Panc1 (cell line): ENCODE measurements at regions not wholly inside any gene's neighbourhood (a gene's known extent, or its start where the extent isn't known, plus 50 kb on each side); places are given as distances from the start of the nearest gene placed in this dataset.

Source experiments
- ATAC-seq: fragments of 200-7000 bp; cut with Tn5 transposase; 2 replicates; pipeline ENCODE4 v1.9.1; 2020; ENCODE audit warnings: mild to moderate bottlenecking, moderate library complexity
- BruUV-seq: library from RNA; stranded (reverse); fragments of 400-500 nt; replicated peaks from 2 replicates; lab custom pipeline; 2021; lab: Mats Ljungman, UMichigan
- CTCF ChIA-PET: fragments of 300-600 bp; sonication (Branson Sonifier 250); formaldehyde crosslinking; loops from one replicate; lab custom pipeline; 2022; ENCODE audit warnings: antibody characterized with exemption; lab: Charles Lee
- POLR2A ChIA-PET: fragments of 300-600 bp; sonication (Branson Sonifier 250); formaldehyde crosslinking; loops from one replicate; lab custom pipeline; 2022; ENCODE audit warnings: antibody characterized with exemption; lab: Charles Lee
- DNase-seq: peaks from one replicate; pipeline ENCODE4 v3.0.0-alpha.2; 2010; ENCODE audit warnings: low read depth, low spot score
- H3K27ac ChIP-seq: 2 replicates; pipeline ENCODE4 v1.5.1; 2011; ENCODE audit warnings: mild to moderate bottlenecking, low read length, inconsistent platforms
- H3K27me3 ChIP-seq: fragments of 200-500 bp; sonication (Bioruptor generic); 2 replicates; pipeline ENCODE4 v1.6.0; 2014; ENCODE audit warnings: low read length, inconsistent platforms; ENCODE audit not compliant: control insufficient read depth, insufficient read depth
- H3K36me3 ChIP-seq: fragments of 200-500 bp; sonication (Bioruptor generic); 2 replicates; pipeline ENCODE4 v1.5.1; 2014; ENCODE audit warnings: inconsistent platforms, mild to moderate bottlenecking, low read length, moderate library complexity; ENCODE audit not compliant: control insufficient read depth, insufficient read depth
- H3K4me1 ChIP-seq: 2 replicates; pipeline ENCODE4 v1.5.1; 2011; ENCODE audit warnings: inconsistent platforms, mild to moderate bottlenecking, low read length, moderate library complexity; ENCODE audit not compliant: control insufficient read depth, insufficient read depth
- H3K4me3 ChIP-seq, 2 experiments: 2 replicates each; pipeline ENCODE4 v1.5.1; 2011 to 2012; ENCODE audit warnings: low read depth in 2 of 2, low read length in 2 of 2, mild to moderate bottlenecking in 2 of 2, inconsistent platforms in 1 of 2, moderate library complexity in 1 of 2
- H3K9me3 ChIP-seq: fragments of 200-500 bp; sonication (Bioruptor generic); 2 replicates; pipeline ENCODE4 v1.5.1; 2014; ENCODE audit warnings: low read depth, mild to moderate bottlenecking, inconsistent platforms, low read length, moderate library complexity; ENCODE audit not compliant: control insufficient read depth, insufficient read depth
- CTCF ChIP-seq: fragments of 450-650 bp; IDR thresholded peaks from 2 replicates; pipeline ENCODE4 v1.5.1; 2017; ENCODE audit warnings: mild to moderate bottlenecking
- POLR2AphosphoS5 ChIP-seq: IDR thresholded peaks from 2 replicates; pipeline ENCODE4 v1.6.1; 2012; ENCODE audit warnings: mild to moderate bottlenecking, low read depth, low read length, moderate library complexity
- REST ChIP-seq, 2 experiments: IDR thresholded peaks; 2 replicates each; pipeline ENCODE4 v1.6.1; 2011 to 2012; ENCODE audit warnings: low read depth in 2 of 2, control low read depth in 1 of 2, low read length in 1 of 2, mild to moderate bottlenecking in 1 of 2, moderate library complexity in 1 of 2; ENCODE audit not compliant: insufficient read depth in 1 of 2
- SIN3A ChIP-seq: IDR thresholded peaks from 2 replicates; pipeline ENCODE4 v1.6.1; 2012; ENCODE audit warnings: low read depth, mild to moderate bottlenecking, low read length, moderate library complexity, borderline replicate concordance; ENCODE audit not compliant: insufficient read depth
- TCF7L2 ChIP-seq: IDR thresholded peaks from 2 replicates; pipeline ENCODE4 v1.6.1; 2011; ENCODE audit warnings: mild to moderate bottlenecking, low read depth, low read length, inconsistent platforms
- in situ Hi-C: cut with HindIII; loops from 2 replicates; pipeline ENCODE4 v1.10.0; 2016; ENCODE audit warnings: low sequenced_read_pairs, low pct_unique_long_range_greater_than_20kb
- intact Hi-C: fragments of 100-400 bp; cut with micrococcal nuclease; formaldehyde crosslinking; loops from one replicate; pipeline ENCODE4 v1.10.0; 2022; ENCODE audit not compliant: unreplicated experiment

DNA sequence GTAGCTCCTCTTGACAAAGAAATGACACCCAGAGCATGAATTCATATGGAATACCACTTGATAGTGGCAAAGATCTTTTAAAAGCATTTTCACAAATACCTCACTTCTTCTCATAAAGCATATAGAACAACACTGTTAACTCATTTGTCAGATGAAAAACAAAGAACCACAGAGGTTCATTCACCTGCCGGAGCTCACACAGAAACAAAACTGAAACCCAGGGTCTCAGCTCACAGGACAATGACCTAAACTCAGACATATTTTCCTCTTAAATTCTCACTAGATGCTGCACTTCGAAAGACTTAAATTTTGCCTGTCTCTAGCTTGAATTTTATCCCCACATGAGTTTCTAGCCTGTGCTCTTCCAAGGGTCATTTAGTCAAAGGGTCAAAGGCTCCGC is 339.0 kb downstream of the KCNN2 start:
- no peaks in the 10 kb centered on the region for H3K36me3 ChIP-seq
- ATAC-seq (no peak), DNase-seq (no peak)
- ChIA-PET CTCF (no interaction called here), POLR2A (no interaction called here)
- no peaks in the 10 kb centered on the region for H3K27me3 ChIP-seq
- H3K27ac ChIP-seq, result no peak overlapping the region
- TF ChIP-seq POLR2AphosphoS5 (no peak), TCF7L2 (no peak), SIN3A (no peak), REST (IDR thresholded peaks at IDR 0.05; ENCODE audit: insufficient read depth in 1 of 2, low read depth in 2 of 2, low read length in 1 of 2) (no peak), CTCF (no peak)
- no peak overlapping the region for H3K4me3 ChIP-seq
- intact Hi-C loops, result no loop called here
- in situ Hi-C loops, result no loop called here
- no TSS peak for BruUV-seq
- no peaks in the 10 kb centered on the region for H3K4me1 ChIP-seq
- no peaks in the 10 kb centered on the region for H3K9me3 ChIP-seq

DNA sequence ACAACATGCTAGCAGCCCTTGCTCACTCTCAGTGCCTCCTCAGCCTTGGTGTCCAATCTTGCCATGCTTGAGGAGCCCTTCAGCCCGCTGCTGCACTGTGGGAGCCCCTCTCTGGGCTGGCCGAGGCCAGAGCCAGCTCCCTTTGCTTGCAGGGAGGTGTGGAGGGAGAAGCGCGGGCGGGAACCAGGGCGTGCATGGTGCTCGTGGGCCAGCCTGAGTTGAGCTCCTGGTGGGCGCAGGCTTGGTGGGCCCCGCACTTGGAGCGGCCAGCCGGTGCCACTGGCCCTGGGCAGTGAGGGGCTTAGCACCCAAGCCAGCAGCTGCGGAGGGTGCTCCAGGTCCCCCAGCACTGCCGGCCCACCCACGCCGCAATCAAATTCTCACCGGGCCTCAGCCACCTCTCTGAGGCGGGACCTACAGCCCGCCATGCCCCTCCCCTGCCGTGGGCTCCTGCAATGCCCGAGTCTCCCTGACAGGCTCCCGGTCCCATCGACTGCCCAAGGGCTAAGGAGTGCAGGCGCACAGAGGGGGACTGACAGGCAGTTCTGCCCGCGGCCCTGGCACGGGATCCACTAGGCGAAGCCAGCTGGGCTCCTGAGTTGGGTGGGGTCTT is 333.5 kb downstream of the KCNN2 start:
- Histone ChIP-seq H3K4me1 (no peaks in the 10 kb centered on the region), H3K4me3 (no peak overlapping the region), H3K27me3 (no peaks in the 10 kb centered on the region), H3K36me3 (no peaks in the 10 kb centered on the region), H3K27ac (no peak overlapping the region), H3K9me3 (no peaks in the 10 kb centered on the region)
- BruUV-seq, result no TSS peak
- CTCF ChIA-PET, result no interaction called here
- intact Hi-C loops, result no loop called here
- POLR2A ChIA-PET, result no interaction called here
- ATAC-seq (no peak), DNase-seq (no peak)
- in situ Hi-C loops, result no loop called here
- TF ChIP-seq SIN3A (no peak), REST (IDR thresholded peaks at IDR 0.05; ENCODE audit: insufficient read depth in 1 of 2, low read depth in 2 of 2, low read length in 1 of 2) (no peak), CTCF (no peak), POLR2AphosphoS5 (no peak), TCF7L2 (no peak)
